ENCODE measurements at regions not wholly inside any gene's neighbourhood (a gene's known extent, or its start where the extent isn't known, plus 50 kb on each side); places are given as distances from the start of the nearest gene placed in this dataset.

DNA sequence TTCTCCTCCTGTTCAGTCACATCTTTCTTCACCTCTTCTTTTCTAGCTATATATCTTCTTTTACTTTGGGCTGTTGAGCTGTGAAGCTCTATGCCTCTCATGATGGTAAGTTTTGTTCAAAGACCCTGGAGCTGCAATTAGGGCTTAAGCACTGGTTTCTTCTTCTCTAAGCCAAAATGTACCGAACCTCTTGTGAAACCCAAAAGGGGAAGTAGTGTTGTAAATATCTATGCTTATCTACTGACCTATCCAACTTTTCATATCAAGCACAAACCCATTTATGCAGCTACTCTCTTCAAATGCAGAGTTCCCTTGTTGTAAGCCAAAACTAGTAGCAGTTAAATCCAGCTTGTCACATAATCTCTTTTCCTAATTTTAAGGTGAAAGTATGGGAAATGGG, 123.6 kb upstream of the CD96 start:
- TF ChIP-seq, protein P1, sequence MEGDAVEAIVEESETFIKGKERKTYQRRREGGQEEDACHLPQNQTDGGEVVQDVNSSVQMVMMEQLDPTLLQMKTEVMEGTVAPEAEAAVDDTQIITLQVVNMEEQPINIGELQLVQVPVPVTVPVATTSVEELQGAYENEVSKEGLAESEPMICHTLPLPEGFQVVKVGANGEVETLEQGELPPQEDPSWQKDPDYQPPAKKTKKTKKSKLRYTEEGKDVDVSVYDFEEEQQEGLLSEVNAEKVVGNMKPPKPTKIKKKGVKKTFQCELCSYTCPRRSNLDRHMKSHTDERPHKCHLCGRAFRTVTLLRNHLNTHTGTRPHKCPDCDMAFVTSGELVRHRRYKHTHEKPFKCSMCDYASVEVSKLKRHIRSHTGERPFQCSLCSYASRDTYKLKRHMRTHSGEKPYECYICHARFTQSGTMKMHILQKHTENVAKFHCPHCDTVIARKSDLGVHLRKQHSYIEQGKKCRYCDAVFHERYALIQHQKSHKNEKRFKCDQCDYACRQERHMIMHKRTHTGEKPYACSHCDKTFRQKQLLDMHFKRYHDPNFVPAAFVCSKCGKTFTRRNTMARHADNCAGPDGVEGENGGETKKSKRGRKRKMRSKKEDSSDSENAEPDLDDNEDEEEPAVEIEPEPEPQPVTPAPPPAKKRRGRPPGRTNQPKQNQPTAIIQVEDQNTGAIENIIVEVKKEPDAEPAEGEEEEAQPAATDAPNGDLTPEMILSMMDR (IDR thresholded peaks at IDR 0.05; ENCODE audit: low read length), result no peak
- no peak for TF ChIP-seq EZH2 (IDR thresholded peaks at IDR 0.05; ENCODE audit: borderline replicate concordance, low read length)
